Thyroid gland (tissue), 4 donors: ENCODE measurements at regions not wholly inside any gene's neighbourhood (a gene's known extent, or its start where the extent isn't known, plus 50 kb on each side); places are given as distances from the start of the nearest gene placed in this dataset.

Source experiments
- DNase-seq, 2 donors: peaks; one replicate each; pipeline ENCODE4 v3.0.0-alpha.2; 2019
- H3K27ac ChIP-seq, 3 donors: fragments of 200-600 bp; sonication (generic); 1 replicate in 2 of 3; 2 replicates in 1 of 3; pipeline ENCODE4 v1.5.1; 2016 to 2019; ENCODE audit warnings: mild to moderate bottlenecking in 1 of 3, moderate library complexity in 1 of 3
- H3K27me3 ChIP-seq: fragments of 200-600 bp; sonication (generic); one replicate; pipeline ENCODE4 v1.5.1; 2019
- H3K36me3 ChIP-seq, 2 donors: fragments of 200-600 bp; sonication (generic); one replicate each; pipeline ENCODE4 v1.5.1; 2016 to 2019
- H3K4me1 ChIP-seq, 2 donors: fragments of 200-600 bp; sonication (generic); one replicate each; pipeline ENCODE4 v1.5.1; 2017 to 2019
- H3K4me3 ChIP-seq, 3 donors: fragments of 200-600 bp; sonication (generic); replicated peaks in 1 of 3; 1 replicate in 2 of 3; 2 replicates in 1 of 3; pipeline ENCODE4 v1.5.1; 2016; ENCODE audit warnings: mild to moderate bottlenecking in 1 of 3
- H3K9me3 ChIP-seq: fragments of 200-600 bp; sonication (generic); one replicate; pipeline ENCODE4 v1.5.1; 2017
- CTCF ChIP-seq, 6 experiments: fragments of 200-600 bp in 3 of 6; fragments of 450-650 bp in 3 of 6; sonication (generic) in 3 of 6; IDR thresholded peaks; one replicate each; pipeline ENCODE4 v1.5.1; 2016 to 2019; ENCODE audit warnings: antibody characterized with exemption in 6 of 6, mild to moderate bottlenecking in 2 of 6, inconsistent platforms in 1 of 6, moderate library complexity in 1 of 6
- POLR2A ChIP-seq, 2 donors: fragments of 450-650 bp; IDR thresholded peaks; one replicate each; pipeline ENCODE4 v1.6.1; 2017; ENCODE audit warnings: antibody characterized with exemption in 2 of 2, mild to moderate bottlenecking in 2 of 2, moderate library complexity in 1 of 2
- WGBS, 2 donors: methylation state at CpG; one replicate each; pipeline ENCODE4 v1.1.5; 2017; 5-methylcytosine and 5-hydroxymethylcytosine counted together
- intact Hi-C: fragments of 100-400 bp; cut with DNase I; formaldehyde crosslinking; loops from one replicate; pipeline ENCODE4 v1.15.1; 2023

- intact Hi-C loops = no loop called here
- Histone ChIP-seq H3K4me3 (no peak overlapping the region), H3K9me3 (no peaks in the 10 kb centered on the region), H3K36me3 (no peaks in the 10 kb centered on the region), H3K4me1 (no peaks in the 10 kb centered on the region), H3K27me3 (no peaks in the 10 kb centered on the region), H3K27ac (no peak overlapping the region)
- TF ChIP-seq POLR2A (IDR thresholded peaks at IDR 0.05) (no peak), CTCF (IDR thresholded peaks at IDR 0.05) (no peak)
- DNase-seq = no peak
Observed at GRCh38 chr10:106446920-106447319, 717.6 kb downstream of the SORCS1 start.

DNA sequence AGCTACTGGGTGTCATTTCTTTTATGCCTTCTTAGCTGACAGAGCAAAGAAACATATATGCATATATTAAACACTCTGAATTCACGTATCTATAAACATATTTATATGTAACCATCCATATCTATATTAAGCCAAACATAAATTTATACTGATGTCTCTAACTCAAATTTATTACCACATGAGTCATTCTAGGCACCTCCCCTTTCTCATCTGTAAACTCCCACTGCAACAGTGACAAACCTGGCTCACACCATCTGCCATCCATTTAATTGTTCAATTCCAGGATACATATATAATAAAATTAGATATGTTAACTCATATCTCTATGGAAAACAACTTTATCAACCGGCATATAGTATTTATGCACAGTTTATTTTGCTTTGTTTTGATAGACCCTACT lies 722.3 kb downstream of the SORCS1 start:
- Histone ChIP-seq H3K4me3 (no peak overlapping the region), H3K27me3 (no peaks in the 10 kb centered on the region), H3K27ac (no peak overlapping the region), H3K36me3 (no peaks in the 10 kb centered on the region), H3K4me1 (no peaks in the 10 kb centered on the region), H3K9me3 (no peaks in the 10 kb centered on the region)
- intact Hi-C loops = no loop called here
- DNase-seq = no peak
- TF ChIP-seq CTCF (IDR thresholded peaks at IDR 0.05) = no peak
- TF ChIP-seq POLR2A (IDR thresholded peaks at IDR 0.05) = no peak
- 60 to 64% methylated on average over 2 of the region's 2 CpGs for WGBS, 2 donors

DNA sequence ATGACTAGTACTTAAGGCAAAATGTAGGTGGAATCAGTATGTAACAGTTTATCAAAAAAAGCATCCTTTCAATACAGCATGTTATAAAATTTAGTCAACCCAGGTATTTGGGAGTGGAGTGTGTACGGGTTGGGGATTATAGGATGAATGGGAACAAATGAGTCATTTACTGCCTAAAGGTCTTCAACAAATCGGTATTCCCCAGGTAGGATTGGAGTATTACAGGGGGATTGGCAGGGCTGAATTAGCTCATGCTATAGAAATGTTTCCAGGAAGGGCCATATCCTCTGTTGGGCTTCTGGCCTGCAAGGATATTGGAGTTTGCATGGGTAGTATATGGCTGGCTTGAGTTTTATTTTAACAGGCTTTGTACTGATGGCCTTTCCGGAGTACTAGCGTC lies 723.7 kb downstream of the SORCS1 start:
- H3K4me3 ChIP-seq = no peak overlapping the region
- intact Hi-C loops = no loop called here
- no peak overlapping the region for H3K27ac ChIP-seq
- H3K36me3 ChIP-seq = no peaks in the 10 kb centered on the region
- H3K27me3 ChIP-seq = no peaks in the 10 kb centered on the region
- no peaks in the 10 kb centered on the region for H3K4me1 ChIP-seq
- TF ChIP-seq POLR2A (IDR thresholded peaks at IDR 0.05) (no peak), CTCF (IDR thresholded peaks at IDR 0.05) (no peak)
- no peaks in the 10 kb centered on the region for H3K9me3 ChIP-seq
- 85 to 89% methylated on average over 4 of the region's 4 CpGs for WGBS, 2 donors
- DNase-seq = no peak

DNA sequence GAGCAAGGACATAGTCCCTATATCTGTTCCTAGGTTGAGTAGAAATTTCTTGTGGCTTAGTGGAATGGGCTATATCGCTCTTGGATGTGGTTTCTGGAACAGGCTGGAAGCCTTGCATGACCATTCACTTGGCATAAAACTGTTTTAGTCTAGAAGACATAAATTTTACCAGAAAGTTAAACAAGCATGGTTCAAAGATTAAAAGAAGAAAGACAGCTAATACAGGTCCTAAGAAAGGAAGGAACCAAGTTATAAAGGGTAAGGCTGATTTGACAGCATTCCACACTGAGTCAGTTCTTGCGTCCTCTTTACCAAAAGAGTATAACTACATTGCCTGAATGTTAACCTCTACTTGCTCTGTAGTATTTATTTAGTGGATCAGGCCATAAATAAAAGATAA lies 724.2 kb downstream of the SORCS1 start:
- H3K4me1 ChIP-seq = no peaks in the 10 kb centered on the region
- no peak overlapping the region for H3K27ac ChIP-seq
- no peak for DNase-seq
- WGBS, 2 donors = 92 to 93% methylated on average over 2 of the region's 2 CpGs
- H3K9me3 ChIP-seq = no peaks in the 10 kb centered on the region
- no peak overlapping the region for H3K4me3 ChIP-seq
- TF ChIP-seq CTCF (IDR thresholded peaks at IDR 0.05) (no peak), POLR2A (IDR thresholded peaks at IDR 0.05) (no peak)
- intact Hi-C loops = no loop called here
- no peaks in the 10 kb centered on the region for H3K36me3 ChIP-seq
- H3K27me3 ChIP-seq = no peaks in the 10 kb centered on the region

DNA sequence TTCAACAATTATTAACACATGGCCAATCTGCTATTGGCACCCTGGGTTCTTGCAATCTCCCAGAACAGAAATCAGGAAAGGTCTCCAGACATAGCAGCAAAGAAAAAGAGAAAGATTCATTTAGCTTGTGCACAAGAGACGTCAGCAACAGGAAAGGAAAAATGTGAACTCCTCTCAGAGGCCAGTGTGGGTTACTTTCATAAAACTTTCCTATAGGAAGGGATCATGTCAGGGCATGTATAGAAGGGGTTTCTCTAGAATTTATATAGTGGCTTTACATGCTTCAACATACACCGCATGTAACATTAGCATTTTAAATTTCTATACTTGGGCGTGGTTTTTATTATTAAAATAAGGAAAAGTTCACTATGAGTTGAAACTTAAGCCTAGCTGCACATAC lies 725.1 kb downstream of the SORCS1 start:
- no peak overlapping the region for H3K27ac ChIP-seq
- TF ChIP-seq POLR2A (IDR thresholded peaks at IDR 0.05) (no peak), CTCF (IDR thresholded peaks at IDR 0.05) (no peak)
- no peaks in the 10 kb centered on the region for H3K27me3 ChIP-seq
- WGBS, 2 donors = 81 to 88% methylated on average over 3 of the region's 3 CpGs
- no peaks in the 10 kb centered on the region for H3K4me1 ChIP-seq
- no peaks in the 10 kb centered on the region for H3K36me3 ChIP-seq
- H3K9me3 ChIP-seq = no peaks in the 10 kb centered on the region
- no peak for DNase-seq
- intact Hi-C loops = no loop called here
- no peak overlapping the region for H3K4me3 ChIP-seq
